ENCODE measurements at regions not wholly inside any gene's neighbourhood (a gene's known extent, or its start where the extent isn't known, plus 50 kb on each side); places are given as distances from the start of the nearest gene placed in this dataset.

DNA sequence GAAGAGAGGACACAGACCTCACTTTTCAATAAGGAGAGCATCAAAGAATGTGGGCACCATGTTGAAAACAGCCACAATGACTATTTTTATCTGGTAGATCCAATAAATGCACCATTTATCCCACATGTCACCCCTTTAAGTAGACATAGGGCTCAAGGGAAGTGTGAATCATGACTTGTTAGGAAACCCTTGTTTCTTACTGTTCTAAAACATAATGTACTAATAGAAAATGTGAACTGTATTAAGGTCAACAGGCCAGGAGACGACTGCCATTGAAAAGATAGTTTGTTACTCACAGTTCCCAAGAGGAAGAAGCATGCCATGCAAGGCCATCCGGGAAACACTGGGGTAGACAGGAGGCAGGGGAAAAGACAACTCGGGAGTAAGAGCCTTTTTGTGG, 137.7 kb downstream of the EN1 start:
- H3K9me3 Mint-ChIP-seq (ENCODE audit: unreplicated experiment): peaks cover 5% of the 10 kb centered on the region
- DNase-seq: no peak
- H3K4me1 Mint-ChIP-seq (ENCODE audit: low read depth, unreplicated experiment): peaks cover 9% of the 10 kb centered on the region
- no peaks in the 10 kb centered on the region for H3K36me3 Mint-ChIP-seq (ENCODE audit: unreplicated experiment)
- TF ChIP-seq, protein P1, sequence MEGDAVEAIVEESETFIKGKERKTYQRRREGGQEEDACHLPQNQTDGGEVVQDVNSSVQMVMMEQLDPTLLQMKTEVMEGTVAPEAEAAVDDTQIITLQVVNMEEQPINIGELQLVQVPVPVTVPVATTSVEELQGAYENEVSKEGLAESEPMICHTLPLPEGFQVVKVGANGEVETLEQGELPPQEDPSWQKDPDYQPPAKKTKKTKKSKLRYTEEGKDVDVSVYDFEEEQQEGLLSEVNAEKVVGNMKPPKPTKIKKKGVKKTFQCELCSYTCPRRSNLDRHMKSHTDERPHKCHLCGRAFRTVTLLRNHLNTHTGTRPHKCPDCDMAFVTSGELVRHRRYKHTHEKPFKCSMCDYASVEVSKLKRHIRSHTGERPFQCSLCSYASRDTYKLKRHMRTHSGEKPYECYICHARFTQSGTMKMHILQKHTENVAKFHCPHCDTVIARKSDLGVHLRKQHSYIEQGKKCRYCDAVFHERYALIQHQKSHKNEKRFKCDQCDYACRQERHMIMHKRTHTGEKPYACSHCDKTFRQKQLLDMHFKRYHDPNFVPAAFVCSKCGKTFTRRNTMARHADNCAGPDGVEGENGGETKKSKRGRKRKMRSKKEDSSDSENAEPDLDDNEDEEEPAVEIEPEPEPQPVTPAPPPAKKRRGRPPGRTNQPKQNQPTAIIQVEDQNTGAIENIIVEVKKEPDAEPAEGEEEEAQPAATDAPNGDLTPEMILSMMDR (IDR thresholded peaks at IDR 0.05; ENCODE audit: partially characterized antibody, unreplicated experiment): no peak
- H3K4me3 Mint-ChIP-seq (ENCODE audit: unreplicated experiment): no peak overlapping the region
- H3K27ac Mint-ChIP-seq (ENCODE audit: unreplicated experiment): no peak overlapping the region
- H3K27me3 Mint-ChIP-seq (ENCODE audit: unreplicated experiment): peaks cover 3% of the 10 kb centered on the region

- no peak overlapping the region for H3K4me3 Mint-ChIP-seq (ENCODE audit: unreplicated experiment)
- no peaks in the 10 kb centered on the region for H3K36me3 Mint-ChIP-seq (ENCODE audit: unreplicated experiment)
- H3K27me3 Mint-ChIP-seq (ENCODE audit: unreplicated experiment): peaks cover 2% of the 10 kb centered on the region
- H3K4me1 Mint-ChIP-seq (ENCODE audit: low read depth, unreplicated experiment): peaks cover 7% of the 10 kb centered on the region
- peaks cover 7% of the 10 kb centered on the region for H3K9me3 Mint-ChIP-seq (ENCODE audit: unreplicated experiment)
- no peak overlapping the region for H3K27ac Mint-ChIP-seq (ENCODE audit: unreplicated experiment)
- TF ChIP-seq, protein P1 (IDR thresholded peaks at IDR 0.05; ENCODE audit: partially characterized antibody, unreplicated experiment): no peak
- no peak for DNase-seq
Observed at GRCh38 chr2:118706844-118707243, 140.6 kb downstream of the EN1 start.

DNA sequence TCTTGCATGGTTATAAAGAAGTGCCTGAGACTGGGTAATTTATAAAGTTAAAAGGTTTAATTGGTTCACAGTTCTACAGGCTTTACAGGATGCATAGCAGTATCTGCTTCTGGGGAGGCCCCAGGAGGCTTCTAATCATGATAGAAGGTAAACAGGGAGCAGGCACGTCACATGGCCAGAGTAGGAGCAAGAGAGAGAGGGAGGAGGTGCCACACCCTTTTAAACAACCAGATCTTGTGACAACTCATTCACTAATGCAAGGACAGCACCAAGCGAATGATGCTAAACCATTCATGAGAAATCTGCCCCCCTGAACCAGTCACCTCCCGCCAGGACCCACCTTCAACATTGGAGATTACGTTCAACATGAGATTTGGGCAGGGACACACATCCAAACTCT, 141.1 kb downstream of the EN1 start:
- peaks cover 4% of the 10 kb centered on the region for H3K9me3 Mint-ChIP-seq (ENCODE audit: unreplicated experiment)
- H3K4me3 Mint-ChIP-seq (ENCODE audit: unreplicated experiment): no peak overlapping the region
- TF ChIP-seq, protein P1 (IDR thresholded peaks at IDR 0.05; ENCODE audit: partially characterized antibody, unreplicated experiment): no peak
- H3K36me3 Mint-ChIP-seq (ENCODE audit: unreplicated experiment): no peaks in the 10 kb centered on the region
- H3K27ac Mint-ChIP-seq (ENCODE audit: unreplicated experiment): no peak overlapping the region
- H3K4me1 Mint-ChIP-seq (ENCODE audit: low read depth, unreplicated experiment): peaks cover 6% of the 10 kb centered on the region
- DNase-seq: no peak
- H3K27me3 Mint-ChIP-seq (ENCODE audit: unreplicated experiment): peaks cover 2% of the 10 kb centered on the region

GRCh38 chr2:118705032-118705431, 142.4 kb downstream of the EN1 start:
- H3K27me3 Mint-ChIP-seq (ENCODE audit: unreplicated experiment): peaks cover 2% of the 10 kb centered on the region
- no peaks in the 10 kb centered on the region for H3K4me1 Mint-ChIP-seq (ENCODE audit: low read depth, unreplicated experiment)
- H3K4me3 Mint-ChIP-seq (ENCODE audit: unreplicated experiment): no peak overlapping the region
- no peaks in the 10 kb centered on the region for H3K36me3 Mint-ChIP-seq (ENCODE audit: unreplicated experiment)
- no peak overlapping the region for H3K27ac Mint-ChIP-seq (ENCODE audit: unreplicated experiment)
- DNase-seq: no peak
- peaks cover 4% of the 10 kb centered on the region for H3K9me3 Mint-ChIP-seq (ENCODE audit: unreplicated experiment)
- TF ChIP-seq, protein P1 (IDR thresholded peaks at IDR 0.05; ENCODE audit: partially characterized antibody, unreplicated experiment): no peak

- TF ChIP-seq, protein P1 (IDR thresholded peaks at IDR 0.05; ENCODE audit: partially characterized antibody, unreplicated experiment): no peak
- no peak overlapping the region for H3K27ac Mint-ChIP-seq (ENCODE audit: unreplicated experiment)
- no peaks in the 10 kb centered on the region for H3K36me3 Mint-ChIP-seq (ENCODE audit: unreplicated experiment)
- H3K4me1 Mint-ChIP-seq (ENCODE audit: low read depth, unreplicated experiment): no peaks in the 10 kb centered on the region
- H3K4me3 Mint-ChIP-seq (ENCODE audit: unreplicated experiment): no peak overlapping the region
- peaks cover 2% of the 10 kb centered on the region for H3K9me3 Mint-ChIP-seq (ENCODE audit: unreplicated experiment)
- no peak for DNase-seq
- peaks cover 2% of the 10 kb centered on the region for H3K27me3 Mint-ChIP-seq (ENCODE audit: unreplicated experiment)
Observed at GRCh38 chr2:118699447-118700175, 147.8 kb downstream of the EN1 start.
